HepG2 (cell line): ENCODE measurements at regions not wholly inside any gene's neighbourhood (a gene's known extent, or its start where the extent isn't known, plus 50 kb on each side); places are given as distances from the start of the nearest gene placed in this dataset.

ENCODE experiments used
- ATAC-seq: fragments of 200-7000 bp; cut with Tn5 transposase; 3 replicates; pipeline ENCODE4 v1.9.1; 2020; ENCODE audit warnings: mild to moderate bottlenecking, moderate library complexity
- BruUV-seq: library from RNA; stranded (reverse); fragments of 400-500 nt; replicated peaks from 2 replicates; lab custom pipeline; 2021; lab: Mats Ljungman, UMichigan
- CTCF ChIA-PET: fragments of 300-600 bp; formaldehyde crosslinking; extraction: SDS; loops from one replicate; lab custom pipeline; 2021; ENCODE audit warnings: low total read pairs, inconsistent platforms, low intra/inter-chr PET ratio; lab: Yijun Ruan, JAX
- POLR2A ChIA-PET: fragments of 350-600 bp; sonication (Branson Sonifier 250); formaldehyde crosslinking; loops from one replicate; lab custom pipeline; 2020; ENCODE audit warnings: antibody characterized with exemption, inconsistent platforms; lab: Yijun Ruan, JAX
- DNase-seq: peaks from one replicate; pipeline ENCODE4 v3.0.0-alpha.2; 2015; ENCODE audit warnings: low spot score
- FAIRE-seq: peaks from 3 replicates; lab custom pipeline; 2011; peaks lifted over from hg19 to GRCh38; lab: Jason Lieb, UNC
- H2AFZ ChIP-seq: one replicate; pipeline ENCODE4 v1.6.1; 2011; ENCODE audit warnings: low read length, inconsistent platforms
- H3K27ac ChIP-seq: fragments of 300-600 bp; 3 replicates; pipeline ENCODE4 v1.8.0; 2011; ENCODE audit warnings: mixed run types, mild to moderate bottlenecking, mixed read lengths, low read length, inconsistent platforms; ENCODE audit not compliant: insufficient read depth; ENCODE audit errors: extremely low read length
- H3K27me3 ChIP-seq, 2 experiments: fragments of 200-600 bp in 1 of 2; 2 replicates in 1 of 2; 3 replicates in 1 of 2; pipeline versions ENCODE4 v1.6.0 to v1.8.0; 2011; ENCODE audit warnings: low read length in 2 of 2, mild to moderate bottlenecking in 2 of 2, moderate library complexity in 2 of 2, inconsistent platforms in 1 of 2; ENCODE audit not compliant: insufficient read depth in 2 of 2, control insufficient read depth in 1 of 2
- H3K36me3 ChIP-seq, 2 experiments: fragments of 200-600 bp in 1 of 2; replicated peaks in 1 of 2; 2 replicates in 1 of 2; 3 replicates in 1 of 2; pipeline versions ENCODE4 v1.5.1 to v1.8.0; 2011; ENCODE audit warnings: low read length in 2 of 2, inconsistent platforms in 1 of 2; ENCODE audit not compliant: insufficient read depth in 2 of 2, control insufficient read depth in 1 of 2
- H3K4me1 ChIP-seq: 2 replicates; pipeline ENCODE4 v1.5.1; 2012; ENCODE audit warnings: low read length, inconsistent platforms; ENCODE audit not compliant: insufficient read depth
- H3K4me2 ChIP-seq: 2 replicates; pipeline ENCODE4 v1.6.0; 2011; ENCODE audit warnings: low read depth, low read length, inconsistent platforms
- H3K4me3 ChIP-seq, 3 experiments: fragments of 200-600 bp in 1 of 3; sonication (generic), shearing (Covaris generic) in 1 of 3; replicated peaks in 1 of 3; 2 replicates each; pipeline ENCODE4 v1.5.1; 2011 to 2016; ENCODE audit warnings: low read length in 3 of 3, inconsistent platforms in 2 of 3, low read depth in 2 of 3, mild to moderate bottlenecking in 2 of 3, control low read depth in 1 of 3, mixed read lengths in 1 of 3; ENCODE audit not compliant: insufficient read depth in 1 of 3
- H3K79me2 ChIP-seq: one replicate; pipeline ENCODE4 v1.6.1; 2011; ENCODE audit warnings: low read length, inconsistent platforms; ENCODE audit not compliant: insufficient read depth
- H3K9ac ChIP-seq: 2 replicates; pipeline ENCODE4 v1.6.0; 2011; ENCODE audit warnings: mild to moderate bottlenecking, low read depth, low read length, inconsistent platforms; ENCODE audit not compliant: insufficient read depth
- H3K9me3 ChIP-seq: 2 replicates; pipeline ENCODE4 v1.5.1; 2012; ENCODE audit warnings: mild to moderate bottlenecking, low read length
- H4K20me1 ChIP-seq: 2 replicates; pipeline ENCODE4 v1.6.0; 2011; ENCODE audit warnings: inconsistent platforms, mild to moderate bottlenecking, low read length, moderate library complexity; ENCODE audit not compliant: insufficient read depth
- ELF1 ChIP-seq: sonication (generic); formaldehyde crosslinking; IDR thresholded peaks from 2 replicates; pipeline ENCODE4 v1.4.0; 2020; ENCODE audit warnings: missing genetic modification reagents
- EP300 ChIP-seq, 3 experiments: sonication (generic) in 1 of 3; formaldehyde crosslinking in 1 of 3; IDR thresholded peaks; 2 replicates each; pipeline versions ENCODE4 v1.5.1 to v1.6.1; 2011 to 2020; ENCODE audit warnings: low read depth in 2 of 3, low read length in 2 of 3, borderline replicate concordance in 1 of 3, improper control_type of control experiment in 1 of 3, mild to moderate bottlenecking in 1 of 3, missing genetic modification reagents in 1 of 3, moderate library complexity in 1 of 3
- MTA1 ChIP-seq: sonication (generic); formaldehyde crosslinking; IDR thresholded peaks from 2 replicates; pipeline ENCODE4 v1.4.0; 2020; ENCODE audit warnings: missing genetic modification reagents, mild to moderate bottlenecking, borderline replicate concordance
- MTERF4 ChIP-seq: sonication (generic); formaldehyde crosslinking; IDR thresholded peaks from 2 replicates; pipeline ENCODE4 v1.8.0; 2023; ENCODE audit warnings: mild to moderate bottlenecking, missing genetic modification reagents
- RAD51 ChIP-seq: fragments of 450-650 bp; IDR thresholded peaks from 2 replicates; pipeline ENCODE4 v1.6.1; 2016; ENCODE audit warnings: borderline replicate concordance
- RBM39 ChIP-seq: fragments of 200-400 bp; formaldehyde crosslinking; IDR thresholded peaks from one replicate; pipeline ENCODE4 v1.6.1; 2018; ENCODE audit warnings: antibody characterized with exemption, mild to moderate bottlenecking, low read depth, low read length; ENCODE audit not compliant: poor library complexity, severe bottlenecking
- REXO4 ChIP-seq: sonication (generic); formaldehyde crosslinking; IDR thresholded peaks from 2 replicates; pipeline ENCODE4 v1.8.0; 2022; ENCODE audit warnings: missing genetic modification reagents, mild to moderate bottlenecking, borderline replicate concordance
- RNF2 ChIP-seq: fragments of 450-650 bp; conservative IDR thresholded peaks from 2 replicates; pipeline ENCODE4 v1.6.1; 2016; ENCODE audit warnings: low read depth
- SMARCC2 ChIP-seq: fragments of 450-650 bp; IDR thresholded peaks from 2 replicates; pipeline ENCODE4 v1.6.1; 2017; ENCODE audit warnings: antibody characterized with exemption, mild to moderate bottlenecking
- TOPORS ChIP-seq: sonication (generic); formaldehyde crosslinking; IDR thresholded peaks from 2 replicates; pipeline ENCODE4 v1.8.0; 2023; ENCODE audit warnings: mild to moderate bottlenecking, missing genetic modification reagents
- ZMAT5 ChIP-seq: sonication (generic); formaldehyde crosslinking; IDR thresholded peaks from 2 replicates; pipeline ENCODE4 v1.5.0; 2020; ENCODE audit warnings: mild to moderate bottlenecking, low read depth, missing genetic modification reagents, borderline replicate concordance
- ZNF280B ChIP-seq: sonication (generic); formaldehyde crosslinking; IDR thresholded peaks from 2 replicates; pipeline ENCODE4 v1.5.0; 2020; ENCODE audit warnings: missing genetic modification reagents, mild to moderate bottlenecking, borderline replicate concordance
- ZNF432 ChIP-seq: sonication (generic); formaldehyde crosslinking; IDR thresholded peaks from 2 replicates; pipeline ENCODE4 v1.5.0; 2020; ENCODE audit warnings: missing genetic modification reagents, mild to moderate bottlenecking, borderline replicate concordance
- ZNF556 ChIP-seq: sonication (generic); formaldehyde crosslinking; IDR thresholded peaks from 2 replicates; pipeline ENCODE4 v1.4.0; 2020; ENCODE audit warnings: mild to moderate bottlenecking, missing genetic modification reagents, borderline replicate concordance
- WGBS: methylation state at CpG from one replicate; pipeline ENCODE4 v1.1.6; 2017; ENCODE audit warnings: low lambda C conversion rate; 5-methylcytosine and 5-hydroxymethylcytosine counted together
- in situ Hi-C: cut with HindIII; loops from 2 replicates; pipeline ENCODE4 v1.10.0; 2017; ENCODE audit warnings: low pct_unique_long_range_greater_than_20kb; ENCODE audit not compliant: extremely low pct_ligation_motif_present
- intact Hi-C: fragments of 100-400 bp; cut with micrococcal nuclease; formaldehyde crosslinking; loops from one replicate; pipeline ENCODE4 v1.10.0; 2022; ENCODE audit not compliant: unreplicated experiment
- TF ChIP-seq, protein P1 (sequence below): IDR thresholded peaks from 2 replicates; pipeline ENCODE4 v1.6.1; 2016; ENCODE audit warnings: missing compliant biosample characterization, missing genetic modification reagents, borderline replicate concordance

DNA sequence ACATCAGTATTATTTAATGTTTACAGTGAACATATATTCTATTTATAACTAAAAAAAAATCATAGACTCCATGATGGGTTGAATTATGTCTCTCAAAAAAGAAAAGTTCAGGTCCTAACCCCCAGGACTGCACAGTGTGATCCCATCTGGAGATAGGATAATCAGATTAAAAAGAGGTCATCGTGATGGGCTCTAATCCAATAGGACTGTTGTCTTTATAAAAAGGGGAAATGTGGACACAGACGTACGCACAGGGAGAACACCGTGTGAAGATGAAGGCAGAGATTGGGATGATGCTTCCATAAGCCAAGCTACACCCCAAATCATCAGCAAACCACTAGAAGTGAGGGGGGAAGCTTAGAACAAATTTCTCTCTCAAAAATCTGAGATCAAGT is 221.4 kb downstream of the SNX18 start:
- H3K4me2 ChIP-seq, result no peak overlapping the region
- no TSS peak for BruUV-seq
- H3K36me3 ChIP-seq, result no peaks in the 10 kb centered on the region
- no peak for FAIRE-seq
- no peak for TF ChIP-seq ELF1 (CRISPR knock-in tag)
- no peak for TF ChIP-seq REXO4 (CRISPR knock-in tag)
- no peak for TF ChIP-seq RAD51
- no peak for TF ChIP-seq MTERF4 (CRISPR knock-in tag)
- TF ChIP-seq TOPORS, result no peak
- TF ChIP-seq ZNF432 (CRISPR knock-in tag), result no peak
- TF ChIP-seq ZNF280B (CRISPR knock-in tag), result no peak
- TF ChIP-seq SMARCC2, result no peak
- no peak for TF ChIP-seq ZNF556 (CRISPR knock-in tag)
- no peak for TF ChIP-seq MTA1 (CRISPR knock-in tag)
- TF ChIP-seq EP300 (IDR thresholded peaks at IDR 0.05; ENCODE audit: low read depth in 2 of 2, low read length in 2 of 2), result no peak
- TF ChIP-seq EP300 (CRISPR knock-in tag; IDR thresholded peaks at IDR 0.05; ENCODE audit: borderline replicate concordance), result no peak
- no peak for TF ChIP-seq RBM39
- TF ChIP-seq, protein P1, sequence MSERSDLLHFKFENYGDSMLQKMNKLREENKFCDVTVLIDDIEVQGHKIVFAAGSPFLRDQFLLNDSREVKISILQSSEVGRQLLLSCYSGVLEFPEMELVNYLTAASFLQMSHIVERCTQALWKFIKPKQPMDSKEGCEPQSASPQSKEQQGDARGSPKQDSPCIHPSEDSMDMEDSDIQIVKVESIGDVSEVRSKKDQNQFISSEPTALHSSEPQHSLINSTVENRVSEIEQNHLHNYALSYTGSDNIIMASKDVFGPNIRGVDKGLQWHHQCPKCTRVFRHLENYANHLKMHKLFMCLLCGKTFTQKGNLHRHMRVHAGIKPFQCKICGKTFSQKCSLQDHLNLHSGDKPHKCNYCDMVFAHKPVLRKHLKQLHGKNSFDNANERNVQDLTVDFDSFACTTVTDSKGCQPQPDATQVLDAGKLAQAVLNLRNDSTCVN (CRISPR knock-in tag), result no peak
- no peak for TF ChIP-seq RNF2
- no peak for TF ChIP-seq ZMAT5
- TF ChIP-seq, all 625 proteins: peak for 0
- no peak for ATAC-seq
- Histone ChIP-seq H3K27ac (no peak overlapping the region), H3K4me3 (no peak overlapping the region), H3K4me1 (no peaks in the 10 kb centered on the region), H3K9me3 (no peaks in the 10 kb centered on the region), H2AFZ (no peak overlapping the region), H3K9ac (no peak overlapping the region), H3K27me3 (no peaks in the 10 kb centered on the region), H4K20me1 (no peaks in the 10 kb centered on the region), H3K79me2 (no peaks in the 10 kb centered on the region)
- intact Hi-C loops, result no loop called here
- in situ Hi-C loops, result no loop called here
- no peak for DNase-seq
- ChIA-PET CTCF (no interaction called here), POLR2A (no interaction called here)
- 47% methylated on average over 4 of the region's 4 CpGs for WGBS
